GM12891 (cell line): ENCODE measurements at regions not wholly inside any gene's neighbourhood (a gene's known extent, or its start where the extent isn't known, plus 50 kb on each side); places are given as distances from the start of the nearest gene placed in this dataset.

Source experiments
- PAX5 ChIP-seq: IDR thresholded peaks from 2 replicates; pipeline ENCODE4 v1.6.1; 2011; ENCODE audit warnings: low read length, moderate library complexity, mild to moderate bottlenecking; ENCODE audit not compliant: insufficient read depth, severe bottlenecking
- POLR2A ChIP-seq: IDR thresholded peaks from 2 replicates; pipeline ENCODE4 v1.6.1; 2011; ENCODE audit warnings: low read depth, low read length, control low read depth
- POLR2AphosphoS5 ChIP-seq: IDR thresholded peaks from 2 replicates; pipeline ENCODE4 v1.6.1; 2011; ENCODE audit warnings: low read depth, low read length, control low read depth
- SPI1 ChIP-seq: IDR thresholded peaks from 2 replicates; pipeline ENCODE4 v1.6.1; 2011; ENCODE audit warnings: low read depth, low read length, control low read depth
- TAF1 ChIP-seq: IDR thresholded peaks from 2 replicates; pipeline ENCODE4 v1.6.1; 2011; ENCODE audit warnings: low read depth, low read length, control low read depth

DNA sequence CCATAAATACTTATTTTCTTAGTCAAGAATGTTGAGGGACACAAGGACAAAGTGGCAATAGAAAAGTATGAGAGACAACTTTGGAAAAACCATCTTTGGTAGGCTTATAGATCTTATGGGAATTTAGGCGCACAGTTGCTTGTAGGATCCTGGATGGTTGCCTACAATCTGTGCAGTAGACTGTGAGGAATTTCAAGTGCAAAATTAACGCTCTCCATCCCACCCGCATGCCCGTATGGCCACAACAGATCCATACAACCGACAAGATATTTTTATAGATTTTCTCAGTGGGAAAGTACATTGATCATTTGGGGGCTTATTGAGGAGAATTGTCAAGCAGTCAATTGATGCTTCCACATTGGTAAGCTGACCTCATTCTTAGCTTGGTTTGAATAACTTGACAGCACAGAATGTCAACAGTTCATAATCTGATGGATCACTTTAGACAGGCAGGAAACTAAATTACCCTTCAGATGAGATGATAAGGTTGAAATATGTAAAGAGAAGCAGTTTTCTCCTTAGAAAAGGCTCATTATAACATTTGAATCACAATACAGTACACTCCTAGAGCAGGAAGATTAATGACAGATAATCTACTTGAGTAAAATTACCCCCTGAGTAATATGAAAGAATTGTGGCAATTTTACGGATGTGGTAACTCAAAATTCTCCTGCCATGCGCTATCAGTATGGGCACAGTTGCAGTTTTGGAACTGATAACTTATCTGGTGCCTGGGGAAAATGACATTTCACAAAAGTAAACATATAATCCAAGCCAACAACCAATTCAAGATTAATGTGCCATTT, 479.7 kb downstream of the KIF20B start:
- TF ChIP-seq POLR2AphosphoS5 (no peak), POLR2A (no peak), TAF1 (no peak), SPI1 (no peak), PAX5 (no peak)
